ENCODE measurements at regions not wholly inside any gene's neighbourhood (a gene's known extent, or its start where the extent isn't known, plus 50 kb on each side); places are given as distances from the start of the nearest gene placed in this dataset.

DNA sequence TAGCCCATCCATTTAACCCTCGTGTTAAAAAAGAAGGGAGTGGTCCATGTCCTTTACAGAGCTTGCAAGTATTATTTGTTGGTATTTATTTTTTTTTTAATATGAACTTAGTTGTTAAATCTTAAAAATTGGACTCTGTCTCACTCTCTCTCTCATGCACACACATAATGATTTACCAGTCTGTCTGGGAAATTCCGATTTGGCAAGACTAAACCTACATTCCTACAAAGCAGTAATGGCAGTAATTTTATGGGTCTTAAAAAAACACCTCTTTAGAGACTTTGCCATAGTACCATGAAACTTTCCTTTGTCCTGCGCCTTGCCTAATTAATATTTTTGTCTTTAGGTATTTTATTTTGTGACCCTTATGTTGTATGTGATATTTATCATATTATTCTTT lies 239.5 kb upstream of the PPP1R3A start:
- no peak for TF ChIP-seq EZH2 (IDR thresholded peaks at IDR 0.05; ENCODE audit: low read length, missing control alignments)
- TF ChIP-seq, protein P1, sequence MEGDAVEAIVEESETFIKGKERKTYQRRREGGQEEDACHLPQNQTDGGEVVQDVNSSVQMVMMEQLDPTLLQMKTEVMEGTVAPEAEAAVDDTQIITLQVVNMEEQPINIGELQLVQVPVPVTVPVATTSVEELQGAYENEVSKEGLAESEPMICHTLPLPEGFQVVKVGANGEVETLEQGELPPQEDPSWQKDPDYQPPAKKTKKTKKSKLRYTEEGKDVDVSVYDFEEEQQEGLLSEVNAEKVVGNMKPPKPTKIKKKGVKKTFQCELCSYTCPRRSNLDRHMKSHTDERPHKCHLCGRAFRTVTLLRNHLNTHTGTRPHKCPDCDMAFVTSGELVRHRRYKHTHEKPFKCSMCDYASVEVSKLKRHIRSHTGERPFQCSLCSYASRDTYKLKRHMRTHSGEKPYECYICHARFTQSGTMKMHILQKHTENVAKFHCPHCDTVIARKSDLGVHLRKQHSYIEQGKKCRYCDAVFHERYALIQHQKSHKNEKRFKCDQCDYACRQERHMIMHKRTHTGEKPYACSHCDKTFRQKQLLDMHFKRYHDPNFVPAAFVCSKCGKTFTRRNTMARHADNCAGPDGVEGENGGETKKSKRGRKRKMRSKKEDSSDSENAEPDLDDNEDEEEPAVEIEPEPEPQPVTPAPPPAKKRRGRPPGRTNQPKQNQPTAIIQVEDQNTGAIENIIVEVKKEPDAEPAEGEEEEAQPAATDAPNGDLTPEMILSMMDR (conservative IDR thresholded peaks at IDR 0.05 in 1 of 2, IDR thresholded peaks at IDR 0.05 in 1 of 2; ENCODE audit: low read depth in 1 of 2, low read length in 2 of 2), result no peak
